ENCODE measurements at regions not wholly inside any gene's neighbourhood (a gene's known extent, or its start where the extent isn't known, plus 50 kb on each side); places are given as distances from the start of the nearest gene placed in this dataset.

GRCh38 chr15:38745626-38746025, 181.0 kb upstream of the RASGRP1 start:
- TF ChIP-seq CTCF (IDR thresholded peaks at IDR 0.05) = no peak
- no peak for TF ChIP-seq POLR2A (IDR thresholded peaks at IDR 0.05)

Data from esophagus squamous epithelium (tissue), 4 donors.